ENCODE measurements at regions not wholly inside any gene's neighbourhood (a gene's known extent, or its start where the extent isn't known, plus 50 kb on each side); places are given as distances from the start of the nearest gene placed in this dataset.

GRCh38 chr1:209276321-209276720 lies 307.2 kb upstream of the CAMK1G start (continued):
- TF ChIP-seq ZNF462 (CRISPR knock-in tag; IDR thresholded peaks at IDR 0.05) (no peak), STAT1 (IDR thresholded peaks at IDR 0.05; ENCODE audit: unreplicated experiment) (no peak), CTCF (conservative IDR thresholded peaks at IDR 0.05; ENCODE audit: low read depth in 2 of 2) (no peak), ZNF331 (CRISPR knock-in tag; IDR thresholded peaks at IDR 0.05; ENCODE audit: low read depth) (no peak), EZH2phosphoT487 (IDR thresholded peaks at IDR 0.05; ENCODE audit: unreplicated experiment) (no peak), POLR2AphosphoS5 (IDR thresholded peaks at IDR 0.05; ENCODE audit: low read depth) (no peak)
- TF ChIP-seq, protein P1, sequence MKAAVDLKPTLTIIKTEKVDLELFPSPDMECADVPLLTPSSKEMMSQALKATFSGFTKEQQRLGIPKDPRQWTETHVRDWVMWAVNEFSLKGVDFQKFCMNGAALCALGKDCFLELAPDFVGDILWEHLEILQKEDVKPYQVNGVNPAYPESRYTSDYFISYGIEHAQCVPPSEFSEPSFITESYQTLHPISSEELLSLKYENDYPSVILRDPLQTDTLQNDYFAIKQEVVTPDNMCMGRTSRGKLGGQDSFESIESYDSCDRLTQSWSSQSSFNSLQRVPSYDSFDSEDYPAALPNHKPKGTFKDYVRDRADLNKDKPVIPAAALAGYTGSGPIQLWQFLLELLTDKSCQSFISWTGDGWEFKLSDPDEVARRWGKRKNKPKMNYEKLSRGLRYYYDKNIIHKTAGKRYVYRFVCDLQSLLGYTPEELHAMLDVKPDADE (IDR thresholded peaks at IDR 0.05): no peak

GRCh38 chr1:209277662-209278061 lies 305.9 kb upstream of the CAMK1G start:
- H3K79me2 ChIP-seq (replicated peaks; ENCODE audit: insufficient read depth): no peaks in the 10 kb centered on the region
- no peak overlapping the region for H3K27ac ChIP-seq (ENCODE audit: low read depth)
- Mint-ChIP-seq H3K9me3 (no peaks in the 10 kb centered on the region), H3K27me3 (ENCODE audit: insufficient read depth, low read depth, poor library complexity) (peaks cover 3% of the 10 kb centered on the region), H3K4me3 (no peak overlapping the region), H3K27ac (no peak overlapping the region), H3K36me3 (ENCODE audit: low read depth) (no peaks in the 10 kb centered on the region), H3K4me1 (no peaks in the 10 kb centered on the region)
- no peaks in the 10 kb centered on the region for H3F3A ChIP-seq (replicated peaks; ENCODE audit: low read depth)
- no peaks in the 10 kb centered on the region for H3K9me2 ChIP-seq (ENCODE audit: insufficient read depth)
- H3K36me3 ChIP-seq (ENCODE audit: insufficient read depth): no peaks in the 10 kb centered on the region
- no peak overlapping the region for H2AFZ ChIP-seq
- ATAC-seq (no peak), DNase-seq (ENCODE audit: low spot score) (no peak)
- no peak overlapping the region for H3K4me3 ChIP-seq
- no peaks in the 10 kb centered on the region for H3K4me1 ChIP-seq (ENCODE audit: insufficient read depth)
- no peaks in the 10 kb centered on the region for H4K20me1 ChIP-seq (replicated peaks; ENCODE audit: insufficient read depth)
- H3K27me3 ChIP-seq (ENCODE audit: insufficient read depth): no peaks in the 10 kb centered on the region
- H3K4me2 ChIP-seq: no peak overlapping the region
- TF ChIP-seq, protein P1 (IDR thresholded peaks at IDR 0.05): no peak
- TF ChIP-seq STAT1 (IDR thresholded peaks at IDR 0.05; ENCODE audit: unreplicated experiment) (no peak), ZNF114 (CRISPR knock-in tag; IDR thresholded peaks at IDR 0.05) (no peak), REST (IDR thresholded peaks at IDR 0.05; ENCODE audit: unreplicated experiment) (no peak), NANOG (IDR thresholded peaks at IDR 0.05; ENCODE audit: borderline replicate concordance) (no peak), EZH2phosphoT487 (IDR thresholded peaks at IDR 0.05; ENCODE audit: unreplicated experiment) (no peak), ZNF331 (CRISPR knock-in tag; IDR thresholded peaks at IDR 0.05; ENCODE audit: low read depth) (no peak), POLR2AphosphoS5 (IDR thresholded peaks at IDR 0.05; ENCODE audit: low read depth) (no peak), CREB1 (CRISPR knock-in tag; IDR thresholded peaks at IDR 0.05; ENCODE audit: low read depth) (no peak), JUNB (IDR thresholded peaks at IDR 0.05; ENCODE audit: unreplicated experiment) (no peak)

Data from GM23338 (cell line).